ENCODE measurements at regions not wholly inside any gene's neighbourhood (a gene's known extent, or its start where the extent isn't known, plus 50 kb on each side); places are given as distances from the start of the nearest gene placed in this dataset.

DNA sequence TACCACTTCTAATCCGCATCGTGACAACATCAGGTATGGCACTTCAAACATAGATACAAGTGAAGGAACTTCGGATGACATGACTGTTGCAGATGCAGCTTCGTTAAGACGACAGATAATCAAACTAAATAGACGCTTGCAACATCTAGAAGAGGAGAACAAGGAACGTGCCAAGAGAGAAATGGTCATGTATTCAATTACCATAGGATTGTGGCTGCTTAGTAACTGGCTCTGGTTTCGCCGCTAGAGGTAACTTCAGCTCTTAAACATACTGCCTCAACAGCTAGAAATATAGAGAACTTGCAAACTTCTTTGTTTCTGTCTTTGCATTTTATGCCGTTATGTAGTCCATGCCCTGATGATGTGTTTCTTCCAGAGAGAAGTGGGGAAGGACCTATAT is 530.8 kb upstream of the DIPK2B start:
- Histone ChIP-seq H4K5ac (ENCODE audit: insufficient read length, low read depth, low read length) (no peak overlapping the region), H3K4me2 (ENCODE audit: insufficient read depth, insufficient read length, low read length) (no peak overlapping the region)
- peaks cover 54 to 60% of the 10 kb centered on the region in 2 experiments for H3K9me3 Mint-ChIP-seq

More for the DNA sequence above, 530.8 kb upstream of the DIPK2B start:
- Mint-ChIP-seq H3K4me1 (peaks cover 4 to 5% of the 10 kb centered on the region in 2 experiments), H3K27me3 (ENCODE audit: low read depth) (no peaks in the 10 kb centered on the region), H3K4me3 (no peak overlapping the region), H3K36me3 (ENCODE audit: insufficient read depth in 1 of 3, low read depth in 3 of 3) (peaks cover 2 to 6% (median 6%) of the 10 kb centered on the region in 3 experiments; a peak in 5 of 7 replicates), H3K27ac (no peak overlapping the region)
- no peaks in the 10 kb centered on the region for H3K9me3 ChIP-seq (ENCODE audit: control insufficient read depth, low read depth, low read length)
- H3K79me2 ChIP-seq (ENCODE audit: insufficient read depth, low read length) = no peaks in the 10 kb centered on the region
- H4K20me1 ChIP-seq (ENCODE audit: control insufficient read depth, insufficient read depth, insufficient read length) = no peaks in the 10 kb centered on the region
- H3K23ac ChIP-seq (ENCODE audit: insufficient read length, low read depth, low read length) = no peak overlapping the region
- no peak overlapping the region for H3K56ac ChIP-seq (ENCODE audit: insufficient read length, low read depth, low read length)
- no peaks in the 10 kb centered on the region for H3K79me1 ChIP-seq (ENCODE audit: insufficient read depth, low read depth, low read length, poor library complexity, severe bottlenecking)
- no peak overlapping the region for H2BK12ac ChIP-seq (ENCODE audit: insufficient read length, low read depth, low read length)
- TF ChIP-seq, protein P1, sequence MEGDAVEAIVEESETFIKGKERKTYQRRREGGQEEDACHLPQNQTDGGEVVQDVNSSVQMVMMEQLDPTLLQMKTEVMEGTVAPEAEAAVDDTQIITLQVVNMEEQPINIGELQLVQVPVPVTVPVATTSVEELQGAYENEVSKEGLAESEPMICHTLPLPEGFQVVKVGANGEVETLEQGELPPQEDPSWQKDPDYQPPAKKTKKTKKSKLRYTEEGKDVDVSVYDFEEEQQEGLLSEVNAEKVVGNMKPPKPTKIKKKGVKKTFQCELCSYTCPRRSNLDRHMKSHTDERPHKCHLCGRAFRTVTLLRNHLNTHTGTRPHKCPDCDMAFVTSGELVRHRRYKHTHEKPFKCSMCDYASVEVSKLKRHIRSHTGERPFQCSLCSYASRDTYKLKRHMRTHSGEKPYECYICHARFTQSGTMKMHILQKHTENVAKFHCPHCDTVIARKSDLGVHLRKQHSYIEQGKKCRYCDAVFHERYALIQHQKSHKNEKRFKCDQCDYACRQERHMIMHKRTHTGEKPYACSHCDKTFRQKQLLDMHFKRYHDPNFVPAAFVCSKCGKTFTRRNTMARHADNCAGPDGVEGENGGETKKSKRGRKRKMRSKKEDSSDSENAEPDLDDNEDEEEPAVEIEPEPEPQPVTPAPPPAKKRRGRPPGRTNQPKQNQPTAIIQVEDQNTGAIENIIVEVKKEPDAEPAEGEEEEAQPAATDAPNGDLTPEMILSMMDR (conservative IDR thresholded peaks at IDR 0.05) = no peak
- no peak overlapping the region for H2BK15ac ChIP-seq (ENCODE audit: low read depth, low read length)
- no peak overlapping the region for H4K91ac ChIP-seq (ENCODE audit: insufficient read length, low read depth, low read length)
- H3K4ac ChIP-seq (ENCODE audit: low read depth, low read length) = no peak overlapping the region
- no peak overlapping the region for H3K18ac ChIP-seq (ENCODE audit: insufficient read length, low read depth, low read length)
- no peaks in the 10 kb centered on the region for H3K23me2 ChIP-seq (ENCODE audit: insufficient read length, low read depth, low read length, poor library complexity, severe bottlenecking)
- no peaks in the 10 kb centered on the region for H3K27me3 ChIP-seq (ENCODE audit: insufficient read depth, low read length)
- no peak overlapping the region for H4K8ac ChIP-seq (replicated peaks; ENCODE audit: insufficient read length, low read depth, low read length)
- no peak overlapping the region for H2BK20ac ChIP-seq (ENCODE audit: low read depth, low read length, poor library complexity, severe bottlenecking)
- no peak overlapping the region for H2AFZ ChIP-seq (ENCODE audit: low read length)
- no peak overlapping the region for H2AK5ac ChIP-seq (ENCODE audit: insufficient read length, low read length)
- H2BK120ac ChIP-seq (ENCODE audit: low read depth, low read length, poor library complexity, severe bottlenecking) = no peak overlapping the region
- H3K14ac ChIP-seq (ENCODE audit: insufficient read depth, low read length) = no peak overlapping the region
- H3K4me1 ChIP-seq (ENCODE audit: insufficient read depth, low read length) = peaks cover 2% of the 10 kb centered on the region; the same call in 1 of the 2 replicates
- no peak overlapping the region for H3K27ac ChIP-seq (ENCODE audit: insufficient read length, low read depth, low read length)
- H2BK5ac ChIP-seq (ENCODE audit: insufficient read length, low read length) = no peak overlapping the region
- H3T11ph ChIP-seq (ENCODE audit: low read length) = no peak overlapping the region
- no CpG with 5 or more reads among the region's 10 CpGs for WGBS (ENCODE audit: extremely low coverage, insufficient read length, low lambda C conversion rate)
- H3K9ac ChIP-seq (ENCODE audit: extremely low read depth, insufficient read length, low read length) = no peak overlapping the region
- DNase-seq = no peak
